Caco-2 (cell line): ENCODE measurements at regions not wholly inside any gene's neighbourhood (a gene's known extent, or its start where the extent isn't known, plus 50 kb on each side); places are given as distances from the start of the nearest gene placed in this dataset.

Experiments used
- BruUV-seq: library from RNA; stranded (reverse); fragments of 400-500 nt; replicated peaks from 2 replicates; lab custom pipeline; 2021; lab: Mats Ljungman, UMichigan
- CTCF ChIA-PET: fragments of 300-600 bp; sonication (Branson Sonifier 250); formaldehyde crosslinking; loops from one replicate; lab custom pipeline; 2022; ENCODE audit warnings: antibody characterized with exemption; lab: Charles Lee
- POLR2A ChIA-PET: fragments of 300-600 bp; sonication (Branson Sonifier 250); formaldehyde crosslinking; loops from one replicate; lab custom pipeline; 2022; ENCODE audit warnings: antibody characterized with exemption; lab: Charles Lee
- DNase-seq, 2 experiments: peaks; one replicate each; pipeline versions ENCODE4 v3.0.0 to v3.0.0-alpha.2; 2020 to 2022
- H3K27me3 ChIP-seq: replicated peaks from 2 replicates; pipeline ENCODE4 v1.6.0; 2011; ENCODE audit warnings: low read length; ENCODE audit not compliant: control insufficient read depth, insufficient read depth
- H3K36me3 ChIP-seq: 2 replicates; pipeline ENCODE4 v1.5.1; 2011; ENCODE audit warnings: low read length; ENCODE audit not compliant: control insufficient read depth, insufficient read depth
- H3K4me1 ChIP-seq: fragments of 250-450 bp; sonication (Bioruptor Pico); 2 replicates; pipeline ENCODE4 v1.5.1; 2020; ENCODE audit warnings: mild to moderate bottlenecking
- H3K4me3 ChIP-seq: 2 replicates; pipeline ENCODE4 v1.5.1; 2011; ENCODE audit warnings: low read depth, mild to moderate bottlenecking, control low read depth, low read length
- H3K9me3 ChIP-seq: fragments of 250-450 bp; sonication (Bioruptor Pico); 2 replicates; pipeline ENCODE4 v1.5.1; 2020; ENCODE audit warnings: mild to moderate bottlenecking, moderate library complexity
- H3K27ac Mint-ChIP-seq: one replicate; pipeline ENCODE4 v1.8.0; 2022; ENCODE audit warnings: mixed read lengths; ENCODE audit not compliant: unreplicated experiment
- H3K27me3 Mint-ChIP-seq: one replicate; pipeline ENCODE4 v1.8.0; 2022; ENCODE audit warnings: mixed read lengths; ENCODE audit not compliant: insufficient read depth, unreplicated experiment
- H3K36me3 Mint-ChIP-seq: one replicate; pipeline ENCODE4 v1.8.0; 2022; ENCODE audit warnings: mild to moderate bottlenecking, mixed read lengths; ENCODE audit not compliant: insufficient read depth, unreplicated experiment
- H3K4me1 Mint-ChIP-seq: one replicate; pipeline ENCODE4 v1.8.0; 2022; ENCODE audit warnings: low read depth, mixed read lengths; ENCODE audit not compliant: unreplicated experiment
- H3K4me3 Mint-ChIP-seq: one replicate; pipeline ENCODE4 v1.8.0; 2022; ENCODE audit warnings: mild to moderate bottlenecking, moderate library complexity, mixed read lengths; ENCODE audit not compliant: unreplicated experiment
- H3K9me3 Mint-ChIP-seq: one replicate; pipeline ENCODE4 v1.8.0; 2022; ENCODE audit warnings: mixed read lengths; ENCODE audit not compliant: unreplicated experiment
- CTCF ChIP-seq, 2 experiments: fragments of 200-600 bp in 1 of 2; IDR thresholded peaks; 1 replicate in 1 of 2; 2 replicates in 1 of 2; pipeline versions ENCODE4 v1.5.1 to v1.8.0; 2011 to 2022; ENCODE audit warnings: antibody characterized with exemption in 1 of 2, control low read depth in 1 of 2, inconsistent platforms in 1 of 2, low read depth in 1 of 2, low read length in 1 of 2, mild to moderate bottlenecking in 1 of 2, moderate library complexity in 1 of 2; ENCODE audit not compliant: insufficient read depth in 1 of 2, severe bottlenecking in 1 of 2, unreplicated experiment in 1 of 2
- intact Hi-C: fragments of 100-400 bp; cut with micrococcal nuclease; formaldehyde crosslinking; loops from one replicate; pipeline ENCODE4 v1.10.0; 2022; ENCODE audit not compliant: unreplicated experiment

DNA sequence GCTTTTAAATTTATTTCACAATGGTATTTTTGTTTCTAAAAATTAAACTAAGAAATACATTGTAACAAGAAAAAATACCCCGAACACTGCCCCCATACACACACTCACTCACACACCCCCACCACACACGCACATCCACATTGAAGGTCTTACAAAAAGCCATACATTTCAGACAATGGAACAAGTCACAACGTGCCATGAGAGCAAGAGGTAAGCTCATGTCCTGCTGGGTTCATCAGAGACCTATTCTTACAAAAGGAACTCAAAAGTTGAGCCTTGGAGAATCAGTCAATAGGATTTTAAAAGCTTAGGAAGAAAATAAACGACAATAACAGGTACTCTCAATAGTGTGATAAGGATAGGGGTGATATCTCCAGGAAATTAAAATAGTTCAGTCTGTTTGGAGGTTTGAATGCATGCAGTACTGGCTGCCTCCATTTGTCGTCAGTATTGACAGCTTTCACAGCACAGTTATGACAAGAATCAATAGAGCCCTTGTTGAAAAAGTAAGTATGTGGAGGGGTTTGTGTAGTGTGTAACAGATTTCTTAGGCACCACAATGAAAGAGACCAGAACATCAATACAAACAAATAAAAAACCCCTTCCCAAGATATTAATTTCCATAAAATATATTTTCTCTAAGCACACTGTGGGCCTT, 1826.2 kb upstream of the CDH6 start:
- peak; percentile 18 to 26 for DNase-seq
- ChIA-PET POLR2A (no interaction called here), CTCF (interaction anchor here (0.6 to 0.8 kb wide), 3 partner anchors 330 to 370 kb away, joined by 3 to 8 read pairs (median 3); no protein-coding TSS in a partner anchor)
- Mint-ChIP-seq H3K9me3 (no peaks in the 10 kb centered on the region), H3K27me3 (no peaks in the 10 kb centered on the region), H3K4me3 (no peak overlapping the region), H3K4me1 (no peaks in the 10 kb centered on the region), H3K36me3 (no peaks in the 10 kb centered on the region), H3K27ac (no peak overlapping the region)
- no TSS peak for BruUV-seq
- H3K27me3 ChIP-seq: no peaks in the 10 kb centered on the region
- H3K9me3 ChIP-seq: no peaks in the 10 kb centered on the region
- H3K4me1 ChIP-seq: no peaks in the 10 kb centered on the region
- peak; percentile 53 to 58 for TF ChIP-seq CTCF (IDR thresholded peaks at IDR 0.05; ENCODE audit: insufficient read depth in 1 of 2, low read depth in 1 of 2, low read length in 1 of 2, severe bottlenecking in 1 of 2, unreplicated experiment in 1 of 2)
- H3K4me3 ChIP-seq: no peak overlapping the region
- intact Hi-C loops: loop anchor here (1.0 kb wide), 2 partner anchors 331 to 445 kb away; no protein-coding TSS in a partner anchor
- no peaks in the 10 kb centered on the region for H3K36me3 ChIP-seq

DNA sequence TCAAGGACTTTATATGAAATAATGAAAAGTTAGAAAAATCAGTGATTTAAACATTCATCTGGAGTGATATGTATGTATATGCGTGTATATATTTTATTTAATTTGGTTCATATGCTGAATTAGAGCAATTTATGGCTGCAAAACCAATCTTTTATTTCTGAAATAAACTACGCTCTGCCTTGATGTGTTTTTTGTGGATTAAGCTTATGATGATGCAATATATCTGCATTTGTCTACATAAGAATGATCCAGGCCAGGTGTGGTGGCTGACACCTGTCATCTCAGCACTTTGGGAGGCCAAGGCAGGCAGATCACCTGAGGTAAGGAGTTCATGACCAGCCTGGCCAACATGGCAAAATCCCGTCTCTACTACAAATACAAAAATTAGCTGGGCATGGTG, 1842.3 kb upstream of the CDH6 start:
- H3K4me1 ChIP-seq: no peaks in the 10 kb centered on the region
- no peaks in the 10 kb centered on the region for H3K27me3 Mint-ChIP-seq
- intact Hi-C loops: no loop called here
- no peak overlapping the region for H3K4me3 ChIP-seq
- no peaks in the 10 kb centered on the region for H3K9me3 ChIP-seq
- no peaks in the 10 kb centered on the region for H3K9me3 Mint-ChIP-seq
- H3K36me3 Mint-ChIP-seq: no peaks in the 10 kb centered on the region
- H3K4me1 Mint-ChIP-seq: no peaks in the 10 kb centered on the region
- CTCF ChIA-PET: no interaction called here
- no peak for DNase-seq
- no peak overlapping the region for H3K4me3 Mint-ChIP-seq
- H3K27ac Mint-ChIP-seq: no peak overlapping the region
- no TSS peak for BruUV-seq
- no peak for TF ChIP-seq CTCF (IDR thresholded peaks at IDR 0.05; ENCODE audit: insufficient read depth in 1 of 2, low read depth in 1 of 2, low read length in 1 of 2, severe bottlenecking in 1 of 2, unreplicated experiment in 1 of 2)
- no peaks in the 10 kb centered on the region for H3K27me3 ChIP-seq
- POLR2A ChIA-PET: no interaction called here
- H3K36me3 ChIP-seq: no peaks in the 10 kb centered on the region

GRCh38 chr5:29337030-29337429, 1856.5 kb upstream of the CDH6 start:
- no peak for TF ChIP-seq CTCF (IDR thresholded peaks at IDR 0.05; ENCODE audit: insufficient read depth in 1 of 2, low read depth in 1 of 2, low read length in 1 of 2, severe bottlenecking in 1 of 2, unreplicated experiment in 1 of 2)
- Histone ChIP-seq H3K27me3 (no peaks in the 10 kb centered on the region), H3K9me3 (no peaks in the 10 kb centered on the region), H3K36me3 (no peaks in the 10 kb centered on the region), H3K4me1 (no peaks in the 10 kb centered on the region), H3K4me3 (no peak overlapping the region)
- H3K4me3 Mint-ChIP-seq: no peak overlapping the region
- ChIA-PET POLR2A (no interaction called here), CTCF (no interaction called here)
- H3K27me3 Mint-ChIP-seq: no peaks in the 10 kb centered on the region
- no peaks in the 10 kb centered on the region for H3K36me3 Mint-ChIP-seq
- BruUV-seq: no TSS peak
- no peak overlapping the region for H3K27ac Mint-ChIP-seq
- H3K9me3 Mint-ChIP-seq: no peaks in the 10 kb centered on the region
- DNase-seq: no peak
- intact Hi-C loops: no loop called here
- no peaks in the 10 kb centered on the region for H3K4me1 Mint-ChIP-seq
